ENCODE measurements at regions not wholly inside any gene's neighbourhood (a gene's known extent, or its start where the extent isn't known, plus 50 kb on each side); places are given as distances from the start of the nearest gene placed in this dataset.

- TF ChIP-seq, protein P1, sequence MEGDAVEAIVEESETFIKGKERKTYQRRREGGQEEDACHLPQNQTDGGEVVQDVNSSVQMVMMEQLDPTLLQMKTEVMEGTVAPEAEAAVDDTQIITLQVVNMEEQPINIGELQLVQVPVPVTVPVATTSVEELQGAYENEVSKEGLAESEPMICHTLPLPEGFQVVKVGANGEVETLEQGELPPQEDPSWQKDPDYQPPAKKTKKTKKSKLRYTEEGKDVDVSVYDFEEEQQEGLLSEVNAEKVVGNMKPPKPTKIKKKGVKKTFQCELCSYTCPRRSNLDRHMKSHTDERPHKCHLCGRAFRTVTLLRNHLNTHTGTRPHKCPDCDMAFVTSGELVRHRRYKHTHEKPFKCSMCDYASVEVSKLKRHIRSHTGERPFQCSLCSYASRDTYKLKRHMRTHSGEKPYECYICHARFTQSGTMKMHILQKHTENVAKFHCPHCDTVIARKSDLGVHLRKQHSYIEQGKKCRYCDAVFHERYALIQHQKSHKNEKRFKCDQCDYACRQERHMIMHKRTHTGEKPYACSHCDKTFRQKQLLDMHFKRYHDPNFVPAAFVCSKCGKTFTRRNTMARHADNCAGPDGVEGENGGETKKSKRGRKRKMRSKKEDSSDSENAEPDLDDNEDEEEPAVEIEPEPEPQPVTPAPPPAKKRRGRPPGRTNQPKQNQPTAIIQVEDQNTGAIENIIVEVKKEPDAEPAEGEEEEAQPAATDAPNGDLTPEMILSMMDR (conservative IDR thresholded peaks at IDR 0.05), result no peak
- TF ChIP-seq ZFX (IDR thresholded peaks at IDR 0.05), result no peak
Measured at GRCh38 chr1:228836427-228836826, 101.1 kb downstream of the RHOU start.

Measured in C4-2B (cell line).